Peyer's patch (tissue), 4 donors: ENCODE measurements at regions not wholly inside any gene's neighbourhood (a gene's known extent, or its start where the extent isn't known, plus 50 kb on each side); places are given as distances from the start of the nearest gene placed in this dataset.

ENCODE experiments used
- CTCF ChIP-seq, 6 experiments: fragments of 450-650 bp in 4 of 6; fragments of 200-600 bp in 2 of 6; sonication (generic) in 1 of 6; IDR thresholded peaks; one replicate each; pipeline ENCODE4 v1.5.1; 2017 to 2019; ENCODE audit warnings: antibody characterized with exemption in 6 of 6, mild to moderate bottlenecking in 3 of 6, moderate library complexity in 1 of 6
- POLR2A ChIP-seq, 2 donors: fragments of 450-650 bp; IDR thresholded peaks; one replicate each; pipeline ENCODE4 v1.5.1; 2017; ENCODE audit warnings: antibody characterized with exemption in 2 of 2, mild to moderate bottlenecking in 2 of 2, moderate library complexity in 2 of 2

DNA sequence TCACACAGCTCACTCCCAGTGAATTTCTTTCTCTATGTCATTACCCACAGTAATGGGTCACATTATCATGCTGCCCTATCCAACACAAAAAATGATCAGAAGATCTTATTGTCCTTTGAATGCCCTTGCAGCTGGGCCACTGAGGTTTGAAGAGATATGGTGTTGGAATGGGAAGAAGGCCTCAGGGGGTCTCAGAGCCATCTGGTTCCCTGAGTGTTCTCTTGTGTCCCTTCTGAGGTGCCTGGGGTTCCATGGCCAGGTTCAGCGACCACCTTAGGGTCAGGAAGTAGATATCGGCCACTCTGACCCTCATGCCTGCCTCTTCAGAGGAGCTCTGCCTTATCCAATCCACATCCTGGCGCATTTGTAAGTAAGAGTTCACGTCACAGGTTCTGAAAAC, 232.3 kb downstream of the TJP1 start:
- TF ChIP-seq CTCF (IDR thresholded peaks at IDR 0.05) (no peak), POLR2A (IDR thresholded peaks at IDR 0.05) (no peak)
